WTC11 (cell line): ENCODE measurements at regions not wholly inside any gene's neighbourhood (a gene's known extent, or its start where the extent isn't known, plus 50 kb on each side); places are given as distances from the start of the nearest gene placed in this dataset.

Experiments used
- AFF4 ChIP-seq: sonication (generic); formaldehyde crosslinking; IDR thresholded peaks from 2 replicates; pipeline ENCODE4 v1.8.1; 2023; ENCODE audit warnings: mild to moderate bottlenecking, missing genetic modification reagents, borderline replicate concordance
- CREM ChIP-seq: sonication (generic); formaldehyde crosslinking; IDR thresholded peaks from 2 replicates; pipeline ENCODE4 v1.8.1; 2022; ENCODE audit warnings: mild to moderate bottlenecking, missing genetic modification reagents, moderate library complexity
- CTCF ChIP-seq: fragments of 200-600 bp; IDR thresholded peaks from 2 replicates; pipeline ENCODE4 v1.8.0; 2022; ENCODE audit warnings: antibody characterized with exemption
- E2F1 ChIP-seq: sonication (generic); formaldehyde crosslinking; IDR thresholded peaks from 2 replicates; pipeline ENCODE4 v1.8.0; 2022; ENCODE audit warnings: mild to moderate bottlenecking, missing genetic modification reagents
- FOXP1 ChIP-seq: sonication (generic); formaldehyde crosslinking; IDR thresholded peaks from 2 replicates; pipeline ENCODE4 v1.8.0; 2022; ENCODE audit warnings: missing genetic modification reagents, mild to moderate bottlenecking, moderate library complexity, borderline replicate concordance
- GABPB1 ChIP-seq: sonication (generic); formaldehyde crosslinking; IDR thresholded peaks from 2 replicates; pipeline ENCODE4 v1.8.1; 2023; ENCODE audit warnings: mild to moderate bottlenecking, missing genetic modification reagents
- HMGXB4 ChIP-seq: sonication (generic); formaldehyde crosslinking; IDR thresholded peaks from 2 replicates; pipeline ENCODE4 v1.8.1; 2023; ENCODE audit warnings: mild to moderate bottlenecking, moderate library complexity, missing genetic modification reagents
- SMAD4 ChIP-seq: sonication (generic); formaldehyde crosslinking; IDR thresholded peaks from 2 replicates; pipeline ENCODE4 v1.8.0; 2022; ENCODE audit warnings: mild to moderate bottlenecking, missing genetic modification reagents
- SP1 ChIP-seq: sonication (generic); formaldehyde crosslinking; conservative IDR thresholded peaks from 2 replicates; pipeline ENCODE4 v1.8.1; 2022; ENCODE audit warnings: missing genetic modification reagents
- TF ChIP-seq, protein P1 (sequence below): fragments of 250-450 bp; sonication (Bioruptor Pico); IDR thresholded peaks from 2 replicates; pipeline ENCODE4 v2.1.2; 2022; ENCODE audit warnings: mild to moderate bottlenecking, moderate library complexity

DNA sequence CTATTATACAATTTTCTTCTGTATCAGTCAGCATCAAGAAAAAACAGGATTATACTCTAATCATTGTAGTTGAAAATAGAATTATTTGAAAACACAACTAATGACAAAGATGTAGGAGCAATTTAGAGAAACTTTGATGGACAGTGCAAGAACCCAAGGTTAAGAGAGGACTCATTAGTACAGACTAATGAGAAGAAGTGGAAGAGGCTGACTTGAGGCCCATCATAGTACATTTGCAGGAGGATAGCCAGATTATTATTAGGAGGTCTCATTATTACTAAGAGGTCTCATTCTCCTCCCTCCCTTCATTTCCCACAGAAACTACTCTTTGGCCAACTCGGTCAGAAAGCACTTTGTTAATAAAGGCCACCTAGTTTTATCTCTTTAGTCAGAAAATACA lies 1983.0 kb downstream of the SUCLG1 start:
- TF ChIP-seq CTCF (no peak), CREM (no peak), HMGXB4 (no peak), E2F1 (CRISPR knock-in tag) (no peak), SMAD4 (CRISPR knock-in tag) (no peak), FOXP1 (CRISPR knock-in tag) (no peak), SP1 (CRISPR knock-in tag) (no peak), GABPB1 (CRISPR knock-in tag) (no peak), AFF4 (CRISPR knock-in tag) (no peak)
- TF ChIP-seq, protein P1, sequence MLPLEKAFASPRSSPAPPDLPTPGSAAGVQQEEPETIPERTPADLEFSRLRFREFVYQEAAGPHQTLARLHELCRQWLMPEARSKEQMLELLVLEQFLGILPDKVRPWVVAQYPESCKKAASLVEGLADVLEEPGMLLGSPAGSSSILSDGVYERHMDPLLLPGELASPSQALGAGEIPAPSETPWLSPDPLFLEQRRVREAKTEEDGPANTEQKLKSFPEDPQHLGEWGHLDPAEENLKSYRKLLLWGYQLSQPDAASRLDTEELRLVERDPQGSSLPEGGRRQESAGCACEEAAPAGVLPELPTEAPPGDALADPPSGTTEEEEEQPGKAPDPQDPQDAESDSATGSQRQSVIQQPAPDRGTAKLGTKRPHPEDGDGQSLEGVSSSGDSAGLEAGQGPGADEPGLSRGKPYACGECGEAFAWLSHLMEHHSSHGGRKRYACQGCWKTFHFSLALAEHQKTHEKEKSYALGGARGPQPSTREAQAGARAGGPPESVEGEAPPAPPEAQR (CRISPR knock-in tag): no peak
